GM23248 (cell line): ENCODE measurements at regions not wholly inside any gene's neighbourhood (a gene's known extent, or its start where the extent isn't known, plus 50 kb on each side); places are given as distances from the start of the nearest gene placed in this dataset.

Source experiments
- DNase-seq: peaks from one replicate; pipeline ENCODE4 v3.0.0-alpha.2; 2015
- H2AFZ ChIP-seq: fragments of 200-600 bp; sonication (generic); 2 replicates; pipeline ENCODE4 v1.6.1; 2016; ENCODE audit warnings: antibody characterized with exemption
- H3F3A ChIP-seq: fragments of 200-600 bp; sonication (generic); 2 replicates; pipeline ENCODE4 v1.6.1; 2016; ENCODE audit warnings: mild to moderate bottlenecking, antibody characterized with exemption, mixed run types; ENCODE audit not compliant: insufficient read depth
- H3K27ac ChIP-seq: fragments of 200-600 bp; sonication (generic); 2 replicates; pipeline ENCODE4 v1.5.1; 2016; ENCODE audit warnings: mild to moderate bottlenecking
- H3K27me3 ChIP-seq: fragments of 200-600 bp; sonication (generic); replicated peaks from 2 replicates; pipeline ENCODE4 v1.6.1; 2016; ENCODE audit warnings: mild to moderate bottlenecking; ENCODE audit not compliant: insufficient read depth
- H3K36me3 ChIP-seq: fragments of 200-600 bp; sonication (generic); 2 replicates; pipeline ENCODE4 v1.6.1; 2016; ENCODE audit warnings: low read depth, mild to moderate bottlenecking
- H3K4me1 ChIP-seq: fragments of 200-600 bp; sonication (generic); 2 replicates; pipeline ENCODE4 v1.6.1; 2016; ENCODE audit warnings: mild to moderate bottlenecking; ENCODE audit not compliant: insufficient read depth
- H3K4me2 ChIP-seq: fragments of 200-600 bp; sonication (generic); one replicate; pipeline ENCODE4 v1.6.1; 2016; ENCODE audit warnings: mild to moderate bottlenecking; ENCODE audit not compliant: unreplicated experiment
- H3K4me3 ChIP-seq: fragments of 200-600 bp; sonication (generic); 2 replicates; pipeline ENCODE4 v1.5.1; 2016; ENCODE audit warnings: mild to moderate bottlenecking
- H3K79me2 ChIP-seq: fragments of 200-600 bp; sonication (generic); 2 replicates; pipeline ENCODE4 v1.6.1; 2016; ENCODE audit warnings: mild to moderate bottlenecking; ENCODE audit not compliant: insufficient read depth
- H3K9ac ChIP-seq: fragments of 200-600 bp; sonication (generic); 2 replicates; pipeline ENCODE4 v1.6.1; 2016; ENCODE audit warnings: mild to moderate bottlenecking
- H3K9me2 ChIP-seq: fragments of 200-600 bp; sonication (generic); 2 replicates; pipeline ENCODE4 v1.6.1; 2016; ENCODE audit warnings: mixed run types, mild to moderate bottlenecking, moderate library complexity; ENCODE audit not compliant: insufficient read depth
- H3K9me3 ChIP-seq: fragments of 200-600 bp; sonication (generic); one replicate; pipeline ENCODE4 v1.6.1; 2017; ENCODE audit warnings: low read depth
- H4K20me1 ChIP-seq: fragments of 200-600 bp; sonication (generic); 2 replicates; pipeline ENCODE4 v1.6.0; 2016; ENCODE audit not compliant: insufficient read depth
- EZH2 ChIP-seq: fragments of 200-600 bp; sonication (generic); IDR thresholded peaks from 2 replicates; pipeline ENCODE4 v1.6.1; 2018; ENCODE audit warnings: antibody characterized with exemption, mild to moderate bottlenecking; ENCODE audit not compliant: insufficient read depth, poor library complexity, severe bottlenecking
- EZH2phosphoT487 ChIP-seq: fragments of 200-600 bp; sonication (generic); IDR thresholded peaks from 2 replicates; pipeline ENCODE4 v1.6.1; 2018; ENCODE audit warnings: antibody characterized with exemption, moderate library complexity, mild to moderate bottlenecking, low read depth; ENCODE audit not compliant: insufficient read depth
- WGBS, 2 experiments: methylation state at CpG; one replicate each; pipeline ENCODE4 v1.1.6; 2015 to 2017; ENCODE audit warnings: low lambda C conversion rate in 2 of 2, low coverage in 1 of 2; ENCODE audit errors: missing lambda C conversion rate in 2 of 2; 5-methylcytosine and 5-hydroxymethylcytosine counted together
- in situ Hi-C: fragments of 300-500 bp; cut with MboI; formaldehyde crosslinking; loops from 2 replicates; pipeline ENCODE4 v1.15.0; 2020

DNA sequence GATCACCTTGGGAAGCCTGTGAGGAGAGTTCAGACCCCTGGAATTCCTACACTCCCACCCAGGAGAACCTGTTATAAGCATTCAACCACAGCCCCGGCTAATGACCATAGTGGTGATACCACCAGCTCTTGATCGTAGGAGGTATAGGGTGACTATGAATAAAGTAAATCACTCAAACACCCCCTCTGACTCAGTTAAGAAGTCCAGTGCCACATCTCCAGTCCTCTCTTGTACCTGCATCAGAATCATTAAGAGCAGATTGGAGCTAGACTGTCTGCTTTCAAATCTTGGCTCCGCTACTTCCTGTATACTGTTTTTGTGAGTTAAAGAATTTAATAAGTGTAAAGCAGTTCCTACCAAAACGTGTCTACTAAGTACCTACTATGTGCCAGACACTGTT lies 565.1 kb upstream of the DIPK2B start:
- H3K4me3 ChIP-seq, result peak overlapping the region; percentile 90
- no peaks in the 10 kb centered on the region for H3K9me3 ChIP-seq
- H3K27me3 ChIP-seq, result no peaks in the 10 kb centered on the region
- H3K9me2 ChIP-seq, result no peaks in the 10 kb centered on the region
- peaks cover 94% of the 10 kb centered on the region for H3F3A ChIP-seq
- DNase-seq, result peak; percentile 39
- peaks cover 76% of the 10 kb centered on the region for H3K36me3 ChIP-seq
- peak overlapping the region; percentile 96 for H3K4me2 ChIP-seq
- peaks cover 30% of the 10 kb centered on the region for H3K4me1 ChIP-seq
- peaks cover 98% of the 10 kb centered on the region for H3K79me2 ChIP-seq
- TF ChIP-seq EZH2phosphoT487, result no peak
- H3K27ac ChIP-seq, result peak overlapping the region; percentile 97
- 28 to 30% methylated on average over 4 of the region's 4 CpGs for WGBS, 2 experiments
- no peaks in the 10 kb centered on the region for H4K20me1 ChIP-seq
- H2AFZ ChIP-seq, result no peak overlapping the region
- peak overlapping the region; percentile 100 for H3K9ac ChIP-seq
- in situ Hi-C loops, result no loop called here

DNA sequence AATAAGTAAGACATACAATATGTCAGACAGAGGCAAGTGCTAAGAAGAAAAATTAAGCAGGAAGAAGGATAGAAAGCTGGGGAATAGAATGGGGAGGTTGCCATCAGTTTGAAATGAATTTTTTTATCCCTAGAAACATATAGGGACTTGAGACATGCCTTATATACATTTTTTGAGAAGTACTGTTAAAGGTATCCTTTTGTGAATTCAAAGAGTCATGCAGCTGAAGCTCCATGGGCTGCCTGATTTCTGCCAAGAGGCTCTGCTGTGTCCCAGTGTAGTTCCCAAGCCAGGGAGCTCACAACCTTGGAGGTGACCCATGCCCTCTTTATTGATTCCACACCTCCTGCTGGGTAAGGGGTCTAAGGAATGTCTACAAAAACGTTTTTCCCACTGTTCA lies 564.6 kb upstream of the DIPK2B start:
- Histone ChIP-seq H3F3A (peaks cover 94% of the 10 kb centered on the region), H3K9ac (peak overlapping the region; percentile 100), H3K27ac (peak overlapping the region; percentile 97), H2AFZ (no peak overlapping the region), H3K4me2 (peak overlapping the region; percentile 96), H3K4me3 (peak overlapping the region; percentile 90), H3K4me1 (peaks cover 35% of the 10 kb centered on the region), H3K9me2 (no peaks in the 10 kb centered on the region), H3K79me2 (peaks cover 98% of the 10 kb centered on the region), H3K9me3 (no peaks in the 10 kb centered on the region), H3K36me3 (peaks cover 81% of the 10 kb centered on the region), H4K20me1 (no peaks in the 10 kb centered on the region), H3K27me3 (no peaks in the 10 kb centered on the region)
- WGBS, 2 experiments, result 0 to 7% methylated on average over 1 of the region's 1 CpG
- in situ Hi-C loops, result no loop called here
- no peak for DNase-seq
- TF ChIP-seq EZH2phosphoT487 (no peak), EZH2 (no peak)

DNA sequence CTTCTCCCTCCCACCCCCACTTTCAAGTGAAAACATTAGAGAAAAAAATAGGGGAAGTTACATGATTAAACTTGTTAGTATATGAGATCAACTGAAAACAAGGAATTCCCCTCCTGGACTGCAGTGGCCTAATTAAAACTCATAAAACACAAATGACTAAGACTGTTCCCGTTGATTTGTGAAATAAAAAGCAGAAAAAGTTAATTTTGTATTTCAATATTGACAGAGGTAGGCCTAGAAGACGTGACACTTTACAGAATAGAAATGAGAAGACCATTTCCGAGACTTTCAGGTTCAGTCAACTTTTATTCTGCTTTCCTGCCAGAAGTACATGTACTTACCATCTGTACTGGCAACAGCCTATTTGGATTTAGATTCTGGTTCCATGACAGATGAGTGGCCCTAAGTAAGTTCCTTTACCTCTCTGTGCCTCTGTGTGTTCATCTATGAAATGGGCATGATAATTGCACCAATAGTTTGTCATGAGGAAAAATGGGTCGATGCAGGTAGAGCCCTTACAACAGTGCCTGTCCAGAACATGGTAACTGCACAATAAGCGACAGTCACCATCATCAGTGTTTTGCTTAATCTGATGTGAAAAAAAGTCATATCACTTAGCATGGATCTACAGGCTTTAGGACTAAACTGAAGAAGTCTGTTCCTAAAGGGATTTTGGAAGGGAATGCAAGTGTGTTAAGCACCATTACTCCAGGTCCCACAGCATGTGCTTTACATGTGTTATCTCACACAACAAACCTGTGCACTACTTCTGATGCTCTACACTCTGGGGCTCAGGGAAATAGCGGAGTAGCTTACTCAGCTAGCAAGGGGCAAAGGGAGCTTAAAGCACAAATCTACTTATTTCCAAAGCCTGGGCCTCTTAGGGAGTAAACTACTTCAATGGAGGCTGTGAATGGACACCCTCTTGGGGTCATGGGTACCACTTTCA lies 562.3 kb upstream of the DIPK2B start:
- Histone ChIP-seq H3K79me2 (peaks cover 99% of the 10 kb centered on the region), H3K4me1 (peaks cover 56% of the 10 kb centered on the region), H3K27me3 (no peaks in the 10 kb centered on the region), H3K36me3 (peaks cover 75% of the 10 kb centered on the region), H3K4me2 (peak overlapping the region; percentile 96), H3K27ac (peak overlapping the region; percentile 97), H3K9ac (peak overlapping the region; percentile 100), H2AFZ (no peak overlapping the region), H3K4me3 (peak overlapping the region; percentile 63), H3K9me3 (no peaks in the 10 kb centered on the region), H4K20me1 (no peaks in the 10 kb centered on the region), H3K9me2 (no peaks in the 10 kb centered on the region), H3F3A (peaks cover 98% of the 10 kb centered on the region)
- in situ Hi-C loops, result no loop called here
- WGBS, 2 experiments, result 60 to 65% methylated on average over 6 of the region's 6 CpGs
- peak; percentile 37 for DNase-seq
- TF ChIP-seq EZH2, result no peak
- TF ChIP-seq EZH2phosphoT487, result no peak

DNA sequence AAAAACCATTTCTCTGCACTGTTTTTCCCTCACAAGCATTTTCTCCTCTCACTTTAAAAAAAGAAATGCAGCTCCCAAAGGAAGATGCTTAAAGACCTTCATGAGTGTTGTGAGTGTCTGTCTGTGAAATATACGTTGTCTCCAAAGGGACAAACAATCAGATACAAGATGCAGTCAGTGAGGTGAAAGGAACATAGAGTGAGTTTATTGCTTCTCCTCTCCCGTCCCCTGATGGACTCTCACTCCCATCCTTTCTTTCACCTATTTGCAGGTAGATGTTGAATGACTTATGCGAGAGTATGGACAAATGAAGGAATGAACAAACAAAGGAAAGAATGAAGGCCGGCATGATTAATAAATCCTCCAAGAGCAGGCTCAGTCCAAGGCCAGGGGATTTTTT lies 561.2 kb upstream of the DIPK2B start:
- no peaks in the 10 kb centered on the region for H3K9me3 ChIP-seq
- H3K79me2 ChIP-seq, result peaks cover 99% of the 10 kb centered on the region
- DNase-seq, result no peak
- in situ Hi-C loops, result no loop called here
- H3K27me3 ChIP-seq, result no peaks in the 10 kb centered on the region
- H2AFZ ChIP-seq, result no peak overlapping the region
- H3K4me1 ChIP-seq, result peaks cover 66% of the 10 kb centered on the region
- peak overlapping the region; percentile 97 for H3K27ac ChIP-seq
- peak overlapping the region; percentile 96 for H3K4me2 ChIP-seq
- peak overlapping the region; percentile 63 for H3K4me3 ChIP-seq
- TF ChIP-seq EZH2 (no peak), EZH2phosphoT487 (no peak)
- H3K36me3 ChIP-seq, result peaks cover 75% of the 10 kb centered on the region
- no peaks in the 10 kb centered on the region; the same call in 1 of the 2 replicates for H4K20me1 ChIP-seq
- WGBS, 2 experiments, result 80 to 81% methylated on average over 3 to 4 of the region's 4 CpGs
- H3F3A ChIP-seq, result peaks cover 98% of the 10 kb centered on the region
- peak overlapping the region; percentile 100 for H3K9ac ChIP-seq
- no peaks in the 10 kb centered on the region for H3K9me2 ChIP-seq
